Bronchial epithelial cell (primary cell): ENCODE measurements at regions not wholly inside any gene's neighbourhood (a gene's known extent, or its start where the extent isn't known, plus 50 kb on each side); places are given as distances from the start of the nearest gene placed in this dataset.

Source experiments
- DNase-seq: peaks from one replicate; pipeline ENCODE4 v3.0.0-alpha.2; 2010; ENCODE audit warnings: low read depth
- FAIRE-seq: peaks from 2 replicates; lab custom pipeline; 2011; peaks lifted over from hg19 to GRCh38; lab: Jason Lieb, UNC
- H3K27me3 ChIP-seq: 2 replicates; pipeline ENCODE4 v1.5.1; 2011; ENCODE audit warnings: low read length; ENCODE audit not compliant: control insufficient read depth, insufficient read depth
- H3K36me3 ChIP-seq: 2 replicates; pipeline ENCODE4 v1.5.1; 2011; ENCODE audit warnings: low read length; ENCODE audit not compliant: control insufficient read depth, insufficient read depth
- H3K4me3 ChIP-seq: 2 replicates; pipeline ENCODE4 v1.5.1; 2011; ENCODE audit warnings: mild to moderate bottlenecking, low read depth, low read length, control low read depth
- CTCF ChIP-seq: IDR thresholded peaks from 2 replicates; pipeline ENCODE4 v1.5.1; 2011; ENCODE audit warnings: mild to moderate bottlenecking, moderate library complexity, low read length, control low read depth, inconsistent platforms; ENCODE audit not compliant: insufficient read depth, severe bottlenecking

GRCh38 chr20:56808117-56808725 is 179.1 kb downstream of the TFAP2C start:
- Histone ChIP-seq H3K27me3 (no peaks in the 10 kb centered on the region), H3K4me3 (no peak overlapping the region), H3K36me3 (no peaks in the 10 kb centered on the region)
- DNase-seq = no peak
- no peak for FAIRE-seq
- TF ChIP-seq CTCF = no peak

GRCh38 chr20:56808732-56809131 is 179.6 kb downstream of the TFAP2C start:
- DNase-seq (peak; percentile 90), FAIRE-seq (no peak)
- no peak overlapping the region for H3K4me3 ChIP-seq
- H3K36me3 ChIP-seq = no peaks in the 10 kb centered on the region
- no peaks in the 10 kb centered on the region for H3K27me3 ChIP-seq
- no peak for TF ChIP-seq CTCF

- DNase-seq = no peak
- no peak for FAIRE-seq
- Histone ChIP-seq H3K27me3 (no peaks in the 10 kb centered on the region), H3K4me3 (no peak overlapping the region), H3K36me3 (no peaks in the 10 kb centered on the region)
- no peak for TF ChIP-seq CTCF
Measured at GRCh38 chr20:56809668-56810067, 180.6 kb downstream of the TFAP2C start.

- TF ChIP-seq CTCF = no peak
- Histone ChIP-seq H3K4me3 (no peak overlapping the region), H3K27me3 (no peaks in the 10 kb centered on the region), H3K36me3 (no peaks in the 10 kb centered on the region)
- FAIRE-seq = no peak
- no peak for DNase-seq
Measured at GRCh38 chr20:56810141-56810540, 181.0 kb downstream of the TFAP2C start.

- Histone ChIP-seq H3K27me3 (no peaks in the 10 kb centered on the region), H3K36me3 (no peaks in the 10 kb centered on the region), H3K4me3 (no peak overlapping the region)
- DNase-seq (no peak), FAIRE-seq (no peak)
- TF ChIP-seq CTCF = no peak
Measured at GRCh38 chr20:56815796-56816195, 186.7 kb downstream of the TFAP2C start.

GRCh38 chr20:56816349-56816748 is 187.2 kb downstream of the TFAP2C start:
- DNase-seq (no peak), FAIRE-seq (no peak)
- TF ChIP-seq CTCF = no peak

More at GRCh38 chr20:56816349-56816748, 187.2 kb downstream of the TFAP2C start:
- Histone ChIP-seq H3K4me3 (no peak overlapping the region), H3K27me3 (no peaks in the 10 kb centered on the region), H3K36me3 (no peaks in the 10 kb centered on the region)
